Adrenal gland (tissue), 5 donors: ENCODE measurements at regions not wholly inside any gene's neighbourhood (a gene's known extent, or its start where the extent isn't known, plus 50 kb on each side); places are given as distances from the start of the nearest gene placed in this dataset.

Source experiments
- CTCF ChIP-seq, 6 experiments: fragments of 450-650 bp in 4 of 6; fragments of 200-600 bp in 2 of 6; sonication (generic) in 1 of 6; IDR thresholded peaks; 1 replicate in 5 of 6; 2 replicates in 1 of 6; pipeline versions ENCODE4 v1.5.1 to v1.8.0; 2016 to 2021; ENCODE audit warnings: antibody characterized with exemption in 6 of 6, mild to moderate bottlenecking in 2 of 6, moderate library complexity in 1 of 6
- POLR2A ChIP-seq, 2 donors: fragments of 450-650 bp; IDR thresholded peaks; one replicate each; pipeline ENCODE4 v1.6.1; 2017; ENCODE audit warnings: antibody characterized with exemption in 2 of 2, mild to moderate bottlenecking in 2 of 2, moderate library complexity in 1 of 2
- donor health status: DM: no; HTN: no; CAD: no.

DNA sequence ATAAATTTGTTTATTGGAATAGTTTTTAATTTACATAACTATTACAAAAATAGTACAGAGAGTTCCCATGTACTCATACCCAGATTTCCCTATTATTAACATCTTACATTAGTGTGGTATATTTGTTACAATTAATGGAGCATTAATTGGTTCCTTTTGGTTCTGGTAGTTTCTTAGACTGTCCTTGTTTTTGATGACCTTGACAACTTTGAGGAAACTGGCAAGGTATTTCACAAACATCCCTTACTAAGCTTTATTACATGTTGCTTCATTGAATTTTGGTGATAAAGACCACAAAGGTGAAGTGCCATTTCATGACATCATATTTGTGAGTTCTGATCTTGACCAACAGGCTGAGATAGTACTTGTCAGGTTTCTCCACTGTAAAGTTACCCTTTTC lies 379.0 kb upstream of the GCFC2 start:
- no peak for TF ChIP-seq CTCF (IDR thresholded peaks at IDR 0.05)
- TF ChIP-seq POLR2A (IDR thresholded peaks at IDR 0.05): no peak
